ENCODE measurements at regions not wholly inside any gene's neighbourhood (a gene's known extent, or its start where the extent isn't known, plus 50 kb on each side); places are given as distances from the start of the nearest gene placed in this dataset.

DNA sequence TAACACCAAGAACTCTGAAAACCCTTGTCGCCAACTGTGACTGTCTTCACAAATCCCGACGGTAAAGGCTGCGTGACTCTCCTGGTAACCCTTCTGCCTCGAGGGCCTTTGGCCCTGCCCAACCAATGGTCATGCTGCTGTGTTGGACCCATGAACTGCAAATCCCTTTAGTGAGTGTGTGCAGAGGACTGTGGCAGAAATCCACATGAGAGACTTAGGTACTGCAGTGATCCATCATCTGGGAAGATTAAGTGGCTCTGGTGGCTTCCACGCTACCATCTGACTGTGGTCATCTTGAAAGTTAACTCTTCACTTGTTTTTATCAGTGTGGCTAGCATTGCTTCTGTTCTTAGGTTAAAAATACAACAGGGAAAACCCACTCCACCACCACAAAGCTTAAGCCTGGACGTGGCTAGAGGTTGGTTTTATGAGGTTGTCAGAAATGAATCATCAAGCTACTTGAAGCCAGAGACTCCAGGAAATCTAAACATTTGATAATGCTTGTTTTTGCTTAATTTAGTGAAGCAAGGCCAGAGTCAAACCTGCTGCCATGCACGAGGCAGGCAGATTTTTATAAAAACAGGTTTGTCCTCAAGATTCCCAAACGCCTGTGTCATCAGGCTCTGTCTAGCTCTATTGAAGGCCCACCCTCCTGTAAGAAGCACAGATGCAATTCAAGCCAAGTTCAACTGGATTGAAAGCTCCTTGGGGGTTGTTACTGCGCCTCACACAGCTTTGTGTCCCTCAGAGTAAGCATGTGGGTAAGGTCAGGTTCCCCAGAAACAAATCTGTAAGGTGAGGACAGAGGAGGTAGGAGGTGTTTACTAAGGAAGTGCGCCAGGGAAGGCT is 52.7 kb upstream of the ERCC6L2 start:
- DNase-seq (ENCODE audit: low spot score), result peak; percentile 89

DNA sequence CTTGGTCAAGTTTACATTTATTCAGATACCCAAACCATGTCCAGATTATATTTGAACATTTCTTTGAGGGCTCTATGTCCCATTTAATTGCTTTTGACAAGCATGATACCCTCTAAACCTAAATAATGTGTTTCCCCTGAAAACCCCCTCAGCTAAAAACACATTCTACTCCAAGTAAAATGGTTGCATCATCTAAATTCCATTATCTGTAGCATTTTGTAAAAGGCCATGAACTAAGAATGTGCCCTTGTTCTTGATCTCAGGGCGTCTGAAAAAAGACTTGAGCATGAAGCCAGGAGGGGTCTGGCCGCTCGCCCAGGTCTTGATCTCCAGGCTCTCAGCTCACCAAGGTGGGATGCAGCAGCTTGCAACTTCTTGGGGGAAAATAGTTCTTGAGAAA is 53.5 kb upstream of the ERCC6L2 start:
- DNase-seq (ENCODE audit: low spot score), result no peak

DNA sequence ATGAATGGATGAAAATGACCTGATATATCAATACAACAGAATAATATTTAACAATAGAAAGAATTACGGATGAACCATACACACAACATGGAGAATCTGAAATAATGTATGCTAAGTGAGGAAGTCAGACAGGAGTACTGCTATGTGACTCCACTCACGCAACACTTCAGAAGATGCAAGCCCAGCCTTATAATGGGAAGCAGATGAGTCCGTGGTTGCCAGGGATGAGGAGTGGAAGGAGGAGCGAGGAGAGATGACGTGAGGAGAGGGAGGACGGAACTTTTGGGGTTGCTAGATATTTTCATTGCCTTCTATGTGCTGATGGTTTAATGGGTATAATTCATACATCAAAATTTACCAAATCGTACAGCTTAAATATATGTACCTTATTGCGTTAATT is 55.4 kb upstream of the ERCC6L2 start:
- no peak for DNase-seq (ENCODE audit: low spot score)

DNA sequence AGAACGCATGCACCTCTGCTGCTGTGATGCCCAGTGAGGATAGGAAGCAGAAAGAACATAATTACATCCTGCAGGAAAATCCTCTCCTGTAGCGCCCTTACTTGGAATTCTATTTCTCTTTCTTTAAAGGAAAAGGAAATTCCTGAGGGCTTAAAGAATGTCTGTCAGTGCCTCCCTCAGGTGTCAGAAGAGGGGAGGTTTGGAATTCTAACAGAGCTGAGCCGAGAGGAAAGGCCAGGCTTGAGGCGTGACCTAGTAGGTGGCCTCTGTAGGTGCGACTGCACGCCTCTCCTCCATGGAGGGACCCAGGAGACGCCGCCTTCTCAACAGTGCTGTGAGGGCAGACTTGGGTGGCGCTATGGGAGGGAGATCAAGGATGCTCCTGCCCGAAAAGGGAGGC is 55.9 kb upstream of the ERCC6L2 start:
- peak; percentile 46 for DNase-seq (ENCODE audit: low spot score)

DNA sequence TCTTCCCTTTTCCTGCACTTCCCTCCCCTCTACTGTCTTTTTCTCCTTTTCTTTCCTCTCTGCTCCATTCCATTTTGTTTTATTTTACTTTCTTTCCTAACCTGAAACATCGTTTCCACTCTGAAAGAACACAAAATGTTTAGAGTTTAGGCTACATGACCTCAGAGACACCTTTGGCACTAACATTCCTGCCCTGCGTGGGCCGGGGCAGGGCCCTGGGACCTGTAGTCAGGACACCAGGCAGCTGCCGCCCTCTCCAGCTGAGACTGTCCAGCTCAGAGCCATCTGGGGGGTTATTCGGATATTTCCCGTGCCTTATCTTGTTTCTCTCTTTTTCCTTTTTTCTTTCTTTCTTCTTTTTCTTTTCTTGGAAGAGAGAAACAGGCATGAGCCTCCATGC is 58.3 kb upstream of the ERCC6L2 start:
- DNase-seq (ENCODE audit: low spot score), result peak; percentile 42

DNA sequence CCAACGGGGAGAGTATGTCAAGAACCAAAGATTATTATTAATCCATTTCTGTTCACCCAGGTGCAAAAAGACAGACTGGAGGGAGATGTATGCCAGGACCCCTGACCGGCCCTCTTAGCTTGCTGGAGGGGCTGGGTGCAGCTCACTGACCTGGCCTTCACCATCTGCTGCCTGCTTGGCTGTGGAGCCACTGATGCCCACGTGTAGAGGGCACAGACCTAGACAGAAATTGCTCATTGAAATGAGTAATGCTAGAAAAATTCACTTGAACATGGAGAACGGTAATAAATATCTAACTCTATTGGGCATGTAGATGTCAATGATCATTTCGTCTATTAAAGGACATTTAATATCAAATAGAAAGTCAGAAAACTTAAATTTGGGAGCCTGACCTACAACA is 58.8 kb upstream of the ERCC6L2 start:
- peak; percentile 80 for DNase-seq (ENCODE audit: low spot score)

DNA sequence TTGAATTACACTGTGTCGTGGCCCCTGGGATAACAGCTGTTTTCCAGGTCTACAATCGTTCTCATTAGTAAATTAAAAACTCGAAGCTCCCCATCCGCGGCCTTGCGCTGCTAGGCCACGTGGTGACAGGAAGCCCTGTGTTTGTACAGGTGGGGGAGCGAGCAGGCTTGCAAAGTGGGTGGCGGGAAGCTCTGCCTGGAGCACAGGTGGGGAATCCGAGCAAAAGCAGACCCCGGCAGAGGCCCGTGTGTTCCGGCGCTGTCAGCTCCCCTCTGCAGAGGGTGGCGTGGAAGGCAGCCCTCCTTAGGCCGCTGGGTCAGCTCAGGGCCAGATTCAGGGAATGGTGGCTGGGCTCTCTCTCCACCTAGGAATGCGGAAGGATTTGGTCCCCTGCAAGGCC is 59.5 kb upstream of the ERCC6L2 start:
- no peak for DNase-seq (ENCODE audit: low spot score)

DNA sequence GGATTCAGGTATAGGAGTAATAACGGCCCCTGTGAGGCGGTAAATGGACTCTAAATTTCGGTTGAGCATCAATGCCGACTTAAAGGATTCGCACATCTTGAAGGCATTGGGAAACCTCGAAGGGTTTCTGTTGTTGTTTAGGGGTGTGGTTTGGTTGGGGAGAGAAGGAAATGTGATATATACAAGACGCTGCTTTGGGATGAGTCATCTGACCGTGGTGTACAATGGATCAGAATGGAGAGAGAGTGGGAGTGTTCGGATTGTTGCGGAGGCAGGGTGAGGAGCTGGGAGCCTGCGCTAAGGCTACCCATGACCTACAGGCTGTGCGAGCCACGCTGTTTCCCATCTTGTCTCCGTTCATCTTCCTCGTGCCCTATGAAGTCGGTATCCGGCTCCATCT is 60.4 kb upstream of the ERCC6L2 start:
- DNase-seq (ENCODE audit: low spot score), result peak; percentile 19

DNA sequence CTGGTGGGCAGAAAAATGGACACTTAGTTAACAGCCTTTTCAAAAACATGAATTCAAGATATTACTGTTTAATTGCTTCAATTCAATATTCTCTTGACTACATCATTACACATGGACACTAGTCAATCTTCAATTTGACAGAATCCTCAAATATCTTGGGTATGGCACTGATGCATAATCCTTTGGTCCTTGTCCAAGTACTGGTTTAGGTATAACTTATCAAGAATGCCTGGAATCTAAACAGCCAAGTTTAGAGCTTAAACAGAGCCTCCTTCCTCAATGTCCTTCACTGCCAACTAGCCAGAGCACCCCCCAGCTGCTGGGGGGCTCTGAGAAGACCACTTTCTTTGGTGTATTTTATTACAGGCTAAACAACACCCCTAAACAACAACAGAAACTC is 61.6 kb upstream of the ERCC6L2 start:
- peak; percentile 74 for DNase-seq (ENCODE audit: low spot score)

DNA sequence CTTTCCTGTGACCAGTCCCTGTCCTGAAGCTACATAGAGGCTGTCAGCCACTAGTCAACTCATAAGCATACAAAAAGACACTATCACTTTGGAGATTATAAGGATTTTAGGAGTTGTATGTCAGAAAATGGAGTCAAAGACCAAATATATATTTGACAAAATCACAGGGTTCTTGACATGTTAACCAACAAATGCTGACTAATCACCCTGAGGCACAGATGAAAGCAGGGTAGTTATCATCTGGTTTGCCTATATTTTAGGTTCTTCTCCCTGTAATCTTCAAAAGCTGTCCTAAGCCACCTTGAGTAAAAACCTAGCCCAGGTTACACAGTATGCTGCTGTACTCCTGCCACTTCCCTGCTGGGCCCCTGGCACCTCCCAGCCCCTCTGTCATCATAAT is 64.7 kb upstream of the ERCC6L2 start:
- no peak for DNase-seq (ENCODE audit: low spot score)

DNA sequence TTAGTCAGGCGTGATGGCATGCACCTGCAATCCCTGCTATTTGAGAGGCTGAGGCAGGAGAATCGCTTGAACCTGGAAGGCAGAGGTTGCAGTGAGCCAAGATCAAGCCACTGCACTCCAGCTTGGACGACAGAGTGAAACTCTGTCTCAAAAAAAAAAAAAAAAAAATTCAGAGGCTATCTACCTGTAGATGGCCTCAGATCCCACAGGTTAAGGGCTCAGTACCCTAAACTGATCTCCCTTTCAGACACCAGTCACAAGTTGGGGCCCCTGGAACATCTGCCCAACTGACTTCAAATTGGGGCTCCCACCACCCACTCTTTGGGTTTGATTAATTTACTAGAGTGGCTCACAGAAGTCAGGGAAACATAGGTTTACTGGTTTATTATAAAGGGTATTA is 65.4 kb upstream of the ERCC6L2 start:
- DNase-seq (ENCODE audit: low spot score), result no peak

DNA sequence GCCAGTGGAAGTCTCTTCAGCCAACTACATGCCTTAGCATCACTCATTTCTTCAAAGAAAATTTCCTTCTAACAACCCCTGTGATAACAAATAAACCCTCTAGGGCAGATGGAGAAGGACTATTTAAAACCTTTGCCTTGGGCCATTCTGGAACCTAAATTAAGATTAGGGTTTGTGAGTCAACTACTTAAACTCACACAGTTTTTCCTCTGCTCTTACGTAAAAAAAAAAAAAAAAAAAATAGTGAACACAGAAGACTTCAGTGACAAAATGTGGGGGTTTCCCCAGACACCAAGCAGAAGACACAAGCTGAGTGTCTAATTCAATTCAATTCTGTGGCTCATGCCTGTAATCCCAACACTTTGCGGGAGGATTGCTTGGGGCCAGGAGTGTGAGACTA is 65.8 kb upstream of the ERCC6L2 start:
- DNase-seq (ENCODE audit: low spot score), result no peak

DNA sequence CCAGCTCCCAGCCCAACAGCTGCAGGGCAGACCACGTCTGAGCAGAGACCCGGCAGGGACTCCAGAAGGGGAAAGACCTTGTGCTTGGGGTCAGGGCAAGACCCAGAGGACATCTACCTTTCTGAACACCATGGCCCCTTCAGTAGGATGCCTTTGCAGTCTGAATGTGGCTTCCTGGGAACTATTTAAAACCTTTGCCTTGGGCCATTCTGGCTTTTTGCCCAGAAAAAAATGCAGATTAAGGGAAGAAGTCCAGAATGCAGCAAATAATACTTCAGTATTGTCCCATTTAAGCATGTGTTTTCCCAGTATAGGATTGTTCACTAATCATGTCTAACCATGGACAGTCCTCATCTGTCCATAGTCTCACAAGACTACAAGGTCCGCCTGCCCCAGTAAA is 67.5 kb upstream of the ERCC6L2 start:
- DNase-seq (ENCODE audit: low spot score), result no peak

DNA sequence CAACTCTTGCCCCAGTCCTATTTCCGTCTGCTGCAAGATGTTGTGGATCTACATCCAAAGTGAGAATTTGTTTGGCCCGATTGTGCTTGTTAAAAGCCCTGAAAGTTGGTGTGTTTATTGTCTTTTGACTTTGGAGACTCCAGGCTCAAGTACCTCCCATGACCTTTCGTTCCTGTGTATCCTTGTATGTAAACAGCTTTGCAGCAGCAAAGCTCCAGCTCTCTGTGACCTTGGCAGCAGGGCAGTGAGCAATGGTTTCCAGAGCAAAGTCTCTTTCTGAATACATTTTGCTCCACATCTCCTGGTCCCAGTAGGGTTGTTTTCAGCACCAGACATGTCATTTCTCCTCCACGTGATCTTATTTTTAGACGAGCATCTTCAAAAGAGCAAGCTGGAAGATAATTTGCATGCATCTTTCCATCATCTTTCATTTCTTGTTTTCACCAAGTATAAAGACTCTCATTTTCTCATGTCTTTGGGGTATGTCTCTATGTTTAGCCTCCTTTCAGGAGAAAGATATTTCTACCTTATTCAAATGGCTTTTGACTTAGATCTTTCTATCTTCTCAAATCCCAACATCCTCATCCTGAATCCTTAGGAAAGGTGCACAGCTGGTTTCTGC is 68.1 kb upstream of the ERCC6L2 start:
- no peak for DNase-seq (ENCODE audit: low spot score)

DNA sequence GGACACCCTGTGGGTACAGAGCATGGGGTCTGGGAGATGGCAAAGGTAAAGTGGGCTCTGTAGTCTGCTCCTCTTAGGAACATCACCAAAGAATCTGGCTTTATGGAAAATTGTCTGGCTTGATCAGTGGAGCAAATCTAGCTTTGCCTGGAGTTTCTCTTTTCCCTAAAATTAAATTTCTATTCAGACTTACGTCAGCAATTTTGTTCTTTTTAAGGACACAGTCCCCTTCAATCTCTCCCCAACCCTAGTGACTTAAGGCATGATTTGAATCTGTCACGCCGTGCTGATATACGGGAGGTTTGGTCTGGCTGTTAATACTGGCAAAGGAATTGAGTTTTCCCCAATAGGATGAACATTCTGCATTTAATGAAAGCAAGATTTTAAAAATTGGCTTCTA is 72.3 kb upstream of the ERCC6L2 start:
- no peak for DNase-seq (ENCODE audit: low spot score)

DNA sequence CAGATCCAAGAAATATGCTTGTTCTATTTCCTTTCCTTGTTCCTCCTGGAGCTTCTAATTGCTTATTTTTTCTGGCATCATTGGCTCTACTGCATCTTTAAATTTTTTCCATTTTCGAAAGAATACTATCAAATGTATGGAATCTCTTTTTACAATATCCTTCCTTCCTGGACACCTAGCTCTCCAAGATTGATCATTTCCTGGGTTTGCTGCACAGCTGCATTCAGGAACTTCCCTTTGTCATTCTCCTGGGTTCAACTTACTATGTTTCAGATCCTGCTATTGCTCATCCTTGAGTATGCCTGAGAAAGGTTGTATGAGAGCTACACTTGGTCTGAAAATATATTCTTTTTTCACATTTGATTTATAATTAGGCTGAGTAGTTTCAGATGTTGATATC is 73.7 kb upstream of the ERCC6L2 start:
- DNase-seq (ENCODE audit: low spot score), result peak; percentile 30

DNA sequence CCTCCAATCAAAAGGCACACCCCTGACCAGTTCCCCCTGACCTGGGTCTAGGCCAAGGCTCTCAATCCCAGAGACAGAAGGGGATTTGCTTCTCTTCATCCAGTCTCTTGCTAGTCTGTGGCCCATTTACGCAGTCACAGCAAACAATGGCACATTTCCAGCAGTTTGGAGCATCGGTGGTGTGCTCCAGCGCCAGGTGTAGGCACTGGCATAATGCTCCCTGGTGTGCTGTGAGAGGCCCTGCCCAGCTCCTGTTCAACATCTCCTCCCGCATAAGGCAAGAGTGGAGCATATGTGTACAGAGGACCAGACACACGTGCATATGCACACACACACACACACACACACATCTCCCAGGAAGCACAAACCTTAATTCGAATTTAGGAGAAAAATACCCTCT is 79.5 kb upstream of the ERCC6L2 start:
- DNase-seq (ENCODE audit: low spot score), result no peak

DNA sequence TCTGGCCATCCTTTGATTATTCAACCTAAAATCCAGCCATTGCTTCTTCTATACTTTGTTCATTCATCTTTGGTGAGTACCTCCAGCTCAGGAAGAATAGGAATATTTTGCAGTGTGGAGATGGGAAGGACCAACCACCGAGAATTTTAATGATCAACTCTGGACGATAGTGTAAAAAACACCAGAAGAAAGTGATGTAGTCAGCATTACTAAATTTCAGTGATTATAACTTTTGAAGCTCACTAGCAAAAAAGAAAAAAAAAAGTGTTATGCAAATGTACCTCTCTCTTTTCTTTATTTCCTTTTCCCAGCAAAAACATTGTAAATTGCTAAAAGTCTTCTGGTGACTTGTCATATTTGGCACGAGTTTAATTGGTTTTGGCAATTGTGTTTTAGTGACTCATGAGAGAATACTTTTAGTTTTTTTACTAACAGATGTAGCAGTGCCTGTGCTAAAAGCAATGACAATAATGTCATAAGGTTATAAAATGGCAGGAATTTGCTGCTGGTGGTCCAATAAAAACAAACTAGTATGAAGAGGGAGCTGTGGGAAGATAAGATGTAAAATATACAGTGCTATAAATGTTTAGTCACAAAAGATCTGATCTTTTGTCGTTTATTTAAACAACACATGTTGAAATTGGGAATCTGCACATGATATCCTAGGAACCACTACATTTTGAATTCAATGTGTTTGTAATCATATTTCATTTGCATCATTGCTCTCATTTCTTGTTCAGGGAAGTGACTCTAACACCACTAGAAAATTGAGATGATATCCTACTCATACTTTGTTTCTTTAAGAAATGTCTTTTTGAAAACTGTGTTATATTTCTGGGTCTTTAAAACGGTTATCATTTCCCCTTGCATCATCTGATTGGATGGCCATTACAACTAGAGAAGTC is 81.3 kb upstream of the ERCC6L2 start:
- DNase-seq (ENCODE audit: low spot score), result peak; percentile 61

DNA sequence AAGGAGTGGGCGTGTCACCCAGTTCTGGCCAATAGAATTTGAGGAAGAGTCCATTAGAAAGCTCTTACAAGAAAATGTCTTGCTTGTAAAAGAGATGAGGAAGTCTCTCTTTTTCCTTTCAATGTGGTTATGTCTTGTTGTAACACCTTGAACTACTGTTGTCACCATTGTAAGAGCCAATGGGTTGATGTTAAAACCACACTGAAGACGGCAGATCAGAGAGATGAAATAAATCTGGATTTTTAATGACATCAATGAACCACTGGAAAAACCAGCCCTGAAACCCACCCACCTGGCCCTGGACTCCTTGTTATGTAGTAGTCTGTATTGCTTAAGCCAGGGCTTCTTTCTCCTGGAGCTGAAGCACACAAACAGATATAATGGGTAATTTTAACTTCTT is 83.8 kb upstream of the ERCC6L2 start:
- DNase-seq (ENCODE audit: low spot score), result no peak

DNA sequence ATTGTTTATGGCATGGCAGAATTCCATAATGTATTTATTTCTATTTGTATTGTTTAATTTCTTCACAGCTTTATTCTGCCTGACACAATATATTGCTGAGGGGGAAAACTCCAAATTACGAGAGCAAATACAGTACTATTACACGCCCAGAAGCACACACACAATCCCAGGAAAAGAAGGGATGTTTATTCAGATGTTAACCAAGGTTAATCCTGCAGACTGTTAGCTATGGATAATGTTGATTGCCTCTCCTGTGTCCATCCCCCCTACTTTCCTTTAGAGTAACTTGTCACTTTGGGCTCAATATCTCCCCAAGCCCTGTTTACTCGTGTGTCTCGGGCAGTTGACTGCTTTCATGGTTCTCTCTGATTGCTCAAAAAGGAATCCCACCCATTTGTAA is 84.2 kb upstream of the ERCC6L2 start:
- DNase-seq (ENCODE audit: low spot score), result no peak

DNA sequence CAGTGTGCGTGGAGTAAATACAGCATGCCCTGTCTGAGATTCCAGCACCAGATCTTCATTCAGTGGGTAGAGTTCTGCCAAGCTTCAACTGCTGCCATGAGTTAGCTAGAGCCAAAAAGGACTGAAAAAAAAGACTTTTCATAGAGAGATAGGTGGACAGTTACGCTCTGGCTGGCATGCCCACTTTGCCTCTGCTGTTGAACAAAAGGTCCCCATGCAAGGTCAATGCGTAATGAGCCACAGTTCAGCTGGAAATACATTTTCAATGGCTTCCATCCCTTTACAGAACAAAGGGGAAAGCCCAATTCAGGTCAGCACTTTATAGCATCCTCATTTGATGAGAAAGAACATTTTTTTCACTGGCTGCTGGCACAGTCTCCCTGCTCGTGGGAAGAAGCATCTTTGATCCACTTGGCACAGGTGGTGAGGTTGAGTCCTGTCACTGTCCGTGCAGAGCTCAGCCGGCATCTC is 86.9 kb upstream of the ERCC6L2 start:
- DNase-seq (ENCODE audit: low spot score), result no peak

DNA sequence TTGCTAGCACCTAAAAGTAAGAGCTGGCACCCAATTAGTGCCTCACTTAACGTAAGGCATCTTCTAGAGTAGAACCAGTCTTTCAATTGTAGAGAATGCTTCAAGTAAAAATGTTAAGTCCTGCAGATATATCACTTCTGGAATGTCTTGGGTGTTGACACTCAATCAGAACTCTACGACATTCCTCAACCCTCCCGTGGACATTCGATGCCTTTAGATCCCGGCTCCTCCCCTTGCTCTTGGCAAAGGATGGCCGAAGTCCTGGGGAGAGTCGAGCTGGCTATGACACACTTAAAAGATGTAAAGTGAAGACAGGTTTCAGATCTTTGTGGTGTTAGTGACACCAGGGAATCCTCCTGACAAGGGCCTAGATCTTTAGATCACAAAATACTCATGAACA is 87.5 kb upstream of the ERCC6L2 start:
- DNase-seq (ENCODE audit: low spot score), result no peak

DNA sequence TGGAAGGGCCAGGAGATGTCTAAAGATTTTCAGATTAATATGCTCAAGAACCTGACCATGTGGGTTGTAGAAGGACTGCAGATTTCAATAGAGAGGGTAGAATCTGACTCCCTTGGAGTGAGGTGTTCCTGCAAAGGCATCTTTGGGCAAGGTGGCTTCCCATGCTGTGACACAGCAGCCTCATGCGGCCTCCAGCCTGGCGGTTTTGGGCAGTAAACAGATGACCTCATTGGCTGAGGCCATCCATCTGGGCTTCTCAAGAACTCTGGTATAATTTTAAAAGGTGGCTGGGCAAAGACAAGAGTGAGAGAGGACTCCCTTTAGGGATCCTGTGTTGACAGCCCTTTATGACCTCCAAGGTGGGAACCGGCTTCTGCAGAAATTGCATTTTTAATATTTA is 90.3 kb upstream of the ERCC6L2 start:
- DNase-seq (ENCODE audit: low spot score), result no peak

Measured in kidney tubule cell (primary cell).